Left forelimb (tissue), 1 donor: ENCODE measurements at regions not wholly inside any gene's neighbourhood (a gene's known extent, or its start where the extent isn't known, plus 50 kb on each side); places are given as distances from the start of the nearest gene placed in this dataset.

Experiments used
- DNase-seq: peaks from one replicate; pipeline ENCODE4 v3.0.0-alpha.2; 2018; ENCODE audit warnings: low spot score

- no peak for DNase-seq
Measured at GRCh38 chr2:107757223-107757622, 69.5 kb upstream of the RGPD4 start.

GRCh38 chr2:107760620-107761364 lies 65.9 kb upstream of the RGPD4 start:
- DNase-seq: no peak

DNA sequence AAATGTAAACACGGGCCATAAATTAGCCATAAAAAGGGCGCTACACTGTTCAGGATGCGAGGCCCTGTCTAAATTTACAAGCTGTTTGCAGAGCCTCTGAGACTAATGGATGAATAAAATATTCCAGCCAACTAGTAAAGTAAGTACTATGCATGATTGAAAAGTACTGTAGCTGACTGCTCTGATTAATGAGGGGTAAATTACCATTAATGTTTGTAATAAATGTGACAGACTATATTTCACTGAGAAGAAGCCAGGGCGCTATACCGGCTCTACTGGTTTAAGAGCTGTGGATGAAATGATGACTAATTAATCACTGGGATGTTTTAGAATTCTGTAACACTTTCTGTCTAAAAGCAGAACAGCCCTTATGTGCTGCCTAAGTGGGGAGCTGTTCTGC lies 54.3 kb upstream of the RGPD4 start:
- DNase-seq: no peak

DNA sequence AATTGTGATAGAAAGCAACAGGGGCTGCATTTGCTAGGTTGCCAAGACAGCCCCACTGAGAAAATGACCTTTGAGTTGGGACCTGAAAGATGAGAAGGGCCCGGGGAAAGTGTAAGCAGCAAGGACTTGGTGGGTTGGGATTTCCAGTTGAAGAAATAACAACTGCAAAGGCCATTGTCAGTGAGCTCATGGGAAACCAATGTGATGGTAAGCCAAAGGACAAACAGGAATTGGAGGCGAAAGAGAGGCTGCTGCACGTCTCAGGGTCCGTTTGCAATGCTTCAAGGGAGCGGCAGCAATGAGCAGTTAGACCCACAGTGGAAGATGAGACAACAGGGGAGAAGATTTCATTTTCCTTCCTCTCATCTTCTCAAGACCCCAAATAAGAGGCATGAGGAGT lies 51.5 kb upstream of the RGPD4 start:
- no peak for DNase-seq

DNA sequence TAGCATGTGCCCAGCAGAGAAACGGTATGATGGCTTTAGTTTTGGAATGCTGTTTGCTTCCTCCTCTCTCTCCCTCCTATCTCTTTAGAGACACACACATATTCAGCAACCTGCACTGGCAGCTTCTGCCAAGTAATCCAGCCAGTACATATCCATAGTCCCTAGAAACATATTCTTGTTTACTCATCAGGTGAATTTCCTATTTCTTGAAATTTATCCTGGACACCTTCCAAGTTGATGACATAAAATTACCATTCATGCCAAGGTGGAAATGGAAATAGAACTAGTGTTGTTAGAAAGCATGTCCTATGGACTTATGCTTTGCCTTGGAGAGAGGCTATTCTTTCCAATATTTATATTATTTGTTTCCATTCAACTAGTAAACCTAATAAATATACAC lies 50.9 kb upstream of the RGPD4 start:
- no peak for DNase-seq

DNA sequence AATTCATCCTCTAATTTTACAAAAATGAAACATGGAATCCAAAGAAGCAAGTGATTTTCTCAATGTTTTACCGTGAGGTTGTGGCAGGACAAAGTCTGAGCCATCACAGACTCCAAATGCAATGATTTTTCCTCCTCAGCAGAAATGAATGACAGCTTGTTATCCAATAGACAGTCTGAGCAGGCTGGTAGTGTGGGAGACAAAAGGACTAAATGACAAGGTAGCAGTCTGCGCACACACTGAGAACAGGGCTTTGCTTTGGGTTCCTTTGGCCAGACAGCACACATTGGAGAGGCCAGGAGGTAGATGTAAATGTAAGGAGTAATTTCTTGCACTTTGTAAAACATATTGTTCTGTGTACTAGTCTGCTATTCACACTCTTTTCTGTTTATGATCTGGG lies 50.3 kb upstream of the RGPD4 start:
- DNase-seq: no peak
